HL-60 (cell line): ENCODE measurements at regions not wholly inside any gene's neighbourhood (a gene's known extent, or its start where the extent isn't known, plus 50 kb on each side); places are given as distances from the start of the nearest gene placed in this dataset.

Source experiments
- DNase-seq, 2 experiments: peaks; one replicate each; pipeline ENCODE4 v3.0.0-alpha.2; 2010 to 2020; ENCODE audit warnings: low read depth in 1 of 2, low spot score in 1 of 2
- H3K27ac ChIP-seq: fragments of 250-450 bp; sonication (Bioruptor Pico); replicated peaks from 2 replicates; pipeline ENCODE4 v1.5.1; 2020; ENCODE audit warnings: mild to moderate bottlenecking, moderate library complexity
- H3K27me3 ChIP-seq: fragments of 250-450 bp; sonication (Bioruptor Pico); 2 replicates; pipeline ENCODE4 v1.5.1; 2021; ENCODE audit warnings: mild to moderate bottlenecking, moderate library complexity; ENCODE audit not compliant: insufficient read depth, poor library complexity, severe bottlenecking
- H3K4me3 ChIP-seq: replicated peaks from 2 replicates; pipeline ENCODE4 v1.5.1; 2011; ENCODE audit warnings: mild to moderate bottlenecking, control low read depth, low read length; ENCODE audit not compliant: insufficient read depth
- CTCF ChIP-seq: IDR thresholded peaks from one replicate; pipeline ENCODE4 v1.5.1; 2011; ENCODE audit warnings: low read length, control low read depth, inconsistent platforms; ENCODE audit not compliant: insufficient read depth
- GABPA ChIP-seq: IDR thresholded peaks from 2 replicates; pipeline ENCODE4 v1.6.1; 2012; ENCODE audit warnings: low read depth
- POLR2AphosphoS5 ChIP-seq: IDR thresholded peaks from 2 replicates; pipeline ENCODE4 v1.6.1; 2012; ENCODE audit warnings: low read depth
- REST ChIP-seq: IDR thresholded peaks from 2 replicates; pipeline ENCODE4 v1.6.1; 2012; ENCODE audit warnings: low read depth; ENCODE audit not compliant: insufficient replicate concordance
- SPI1 ChIP-seq: IDR thresholded peaks from 2 replicates; pipeline ENCODE4 v1.6.1; 2012; ENCODE audit warnings: low read depth, mild to moderate bottlenecking, borderline replicate concordance

- Histone ChIP-seq H3K27me3 (no peaks in the 10 kb centered on the region), H3K4me3 (no peak overlapping the region), H3K27ac (no peak overlapping the region)
- no peak for TF ChIP-seq REST
- no peak for TF ChIP-seq CTCF
- no peak for TF ChIP-seq POLR2AphosphoS5
- TF ChIP-seq SPI1: no peak
- TF ChIP-seq GABPA: no peak
- no peak for DNase-seq
These were observed 133.2 kb upstream of the NOVA1 start for GRCh38 chr14:26730929-26731618.

GRCh38 chr14:26735811-26736210, 138.0 kb upstream of the NOVA1 start:
- DNase-seq: no peak
- Histone ChIP-seq H3K4me3 (no peak overlapping the region), H3K27ac (no peak overlapping the region), H3K27me3 (no peaks in the 10 kb centered on the region)
- TF ChIP-seq CTCF: no peak
- TF ChIP-seq GABPA: no peak
- no peak for TF ChIP-seq REST
- no peak for TF ChIP-seq POLR2AphosphoS5
- no peak for TF ChIP-seq SPI1

GRCh38 chr14:26738571-26738970, 140.7 kb upstream of the NOVA1 start:
- Histone ChIP-seq H3K27ac (no peak overlapping the region), H3K27me3 (no peaks in the 10 kb centered on the region), H3K4me3 (no peak overlapping the region)
- DNase-seq: no peak
- TF ChIP-seq SPI1 (no peak), REST (no peak), POLR2AphosphoS5 (no peak), CTCF (no peak), GABPA (no peak)
